Neural progenitor cell (in vitro differentiated cells): ENCODE measurements at regions not wholly inside any gene's neighbourhood (a gene's known extent, or its start where the extent isn't known, plus 50 kb on each side); places are given as distances from the start of the nearest gene placed in this dataset.

Experiments
- EZH2 ChIP-seq: fragments of 200-600 bp; sonication (generic); IDR thresholded peaks from 2 replicates; pipeline ENCODE4 v1.6.1; 2017; ENCODE audit warnings: antibody characterized with exemption, mild to moderate bottlenecking, moderate library complexity
- EZH2phosphoT487 ChIP-seq: fragments of 200-600 bp; sonication (generic); IDR thresholded peaks from 2 replicates; pipeline ENCODE4 v1.6.1; 2017; ENCODE audit warnings: antibody characterized with exemption
- TF ChIP-seq, protein P1 (sequence below): fragments of 200-600 bp; sonication (generic); IDR thresholded peaks from 2 replicates; pipeline ENCODE4 v1.5.1; 2017; ENCODE audit warnings: antibody characterized with exemption, mild to moderate bottlenecking

- TF ChIP-seq, protein P1, sequence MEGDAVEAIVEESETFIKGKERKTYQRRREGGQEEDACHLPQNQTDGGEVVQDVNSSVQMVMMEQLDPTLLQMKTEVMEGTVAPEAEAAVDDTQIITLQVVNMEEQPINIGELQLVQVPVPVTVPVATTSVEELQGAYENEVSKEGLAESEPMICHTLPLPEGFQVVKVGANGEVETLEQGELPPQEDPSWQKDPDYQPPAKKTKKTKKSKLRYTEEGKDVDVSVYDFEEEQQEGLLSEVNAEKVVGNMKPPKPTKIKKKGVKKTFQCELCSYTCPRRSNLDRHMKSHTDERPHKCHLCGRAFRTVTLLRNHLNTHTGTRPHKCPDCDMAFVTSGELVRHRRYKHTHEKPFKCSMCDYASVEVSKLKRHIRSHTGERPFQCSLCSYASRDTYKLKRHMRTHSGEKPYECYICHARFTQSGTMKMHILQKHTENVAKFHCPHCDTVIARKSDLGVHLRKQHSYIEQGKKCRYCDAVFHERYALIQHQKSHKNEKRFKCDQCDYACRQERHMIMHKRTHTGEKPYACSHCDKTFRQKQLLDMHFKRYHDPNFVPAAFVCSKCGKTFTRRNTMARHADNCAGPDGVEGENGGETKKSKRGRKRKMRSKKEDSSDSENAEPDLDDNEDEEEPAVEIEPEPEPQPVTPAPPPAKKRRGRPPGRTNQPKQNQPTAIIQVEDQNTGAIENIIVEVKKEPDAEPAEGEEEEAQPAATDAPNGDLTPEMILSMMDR: no peak
- no peak for TF ChIP-seq EZH2
- TF ChIP-seq EZH2phosphoT487: no peak
Measured at GRCh38 chr10:3950676-3951275, 165.8 kb upstream of the KLF6 start.
